HFFc6 (cell line): ENCODE measurements at regions not wholly inside any gene's neighbourhood (a gene's known extent, or its start where the extent isn't known, plus 50 kb on each side); places are given as distances from the start of the nearest gene placed in this dataset.
"Not testable (repeated sequence)": the region's sequence is repeated elsewhere in the genome, so short reads cannot be mapped to it uniquely, and the experiment has no call there.

ENCODE experiments used
- DNase-seq: peaks from one replicate; pipeline ENCODE4 v3.0.0-alpha.2; 2018
- H3K27ac Mint-ChIP-seq: 2 replicates; pipeline ENCODE4 v1.8.0; 2020; ENCODE audit warnings: mild to moderate bottlenecking, mixed read lengths
- H3K27me3 Mint-ChIP-seq: 2 replicates; pipeline ENCODE4 v1.8.0; 2021; ENCODE audit warnings: mild to moderate bottlenecking, moderate library complexity, mixed read lengths; ENCODE audit not compliant: insufficient read depth
- H3K36me3 Mint-ChIP-seq: 2 replicates; pipeline ENCODE4 v1.8.0; 2021; ENCODE audit warnings: low read depth, mixed read lengths
- H3K4me1 Mint-ChIP-seq: 2 replicates; pipeline ENCODE4 v1.8.0; 2020; ENCODE audit warnings: low read depth, mixed read lengths
- H3K4me3 Mint-ChIP-seq: 2 replicates; pipeline ENCODE4 v1.8.0; 2020; ENCODE audit warnings: mild to moderate bottlenecking, moderate library complexity, mixed read lengths
- H3K9me3 Mint-ChIP-seq: 2 replicates; pipeline ENCODE4 v1.8.0; 2020; ENCODE audit warnings: mild to moderate bottlenecking, mixed read lengths
- TF ChIP-seq, protein P1 (sequence below): fragments of 200-600 bp; sonication (generic); IDR thresholded peaks from 2 replicates; pipeline ENCODE4 v1.5.0; 2021; ENCODE audit warnings: antibody characterized with exemption, mild to moderate bottlenecking

DNA sequence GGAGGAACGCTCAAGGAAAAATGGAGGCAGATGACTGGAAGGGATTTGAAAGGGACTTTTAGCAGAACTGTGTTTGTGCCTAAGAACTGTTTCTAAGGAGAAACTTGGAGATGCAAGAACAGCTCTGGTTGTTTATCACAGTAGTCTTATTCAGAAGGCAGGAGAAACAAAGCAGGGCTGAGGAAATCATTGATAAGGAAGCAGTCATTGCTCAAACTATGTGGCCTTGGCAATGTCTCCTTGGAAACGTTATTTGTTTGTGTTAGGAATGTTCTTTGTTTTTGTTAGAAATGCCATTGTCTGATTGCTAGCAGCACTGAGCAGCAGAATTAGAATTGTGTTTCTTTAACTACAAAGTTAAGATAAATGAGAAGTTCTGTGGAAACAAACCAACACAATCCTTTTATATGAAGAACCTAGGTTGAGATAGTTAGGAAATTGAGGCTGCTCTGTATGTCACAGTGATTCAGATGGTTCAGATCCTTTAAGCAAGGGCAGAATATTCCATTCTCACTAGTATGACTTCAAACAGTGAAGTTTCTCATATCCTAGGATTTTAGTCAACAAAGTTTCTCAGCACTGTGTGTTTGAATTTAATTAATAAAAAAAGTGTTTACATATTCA is 1191.3 kb upstream of the IGFBP7 start:
- DNase-seq, result no peak
- Mint-ChIP-seq H3K4me1 (no peaks in the 10 kb centered on the region), H3K27ac (no peak overlapping the region), H3K9me3 (peaks cover 14% of the 10 kb centered on the region; the same call in 1 of the 2 replicates), H3K36me3 (no peaks in the 10 kb centered on the region), H3K27me3 (no peaks in the 10 kb centered on the region), H3K4me3 (no peak overlapping the region)
- TF ChIP-seq, protein P1, sequence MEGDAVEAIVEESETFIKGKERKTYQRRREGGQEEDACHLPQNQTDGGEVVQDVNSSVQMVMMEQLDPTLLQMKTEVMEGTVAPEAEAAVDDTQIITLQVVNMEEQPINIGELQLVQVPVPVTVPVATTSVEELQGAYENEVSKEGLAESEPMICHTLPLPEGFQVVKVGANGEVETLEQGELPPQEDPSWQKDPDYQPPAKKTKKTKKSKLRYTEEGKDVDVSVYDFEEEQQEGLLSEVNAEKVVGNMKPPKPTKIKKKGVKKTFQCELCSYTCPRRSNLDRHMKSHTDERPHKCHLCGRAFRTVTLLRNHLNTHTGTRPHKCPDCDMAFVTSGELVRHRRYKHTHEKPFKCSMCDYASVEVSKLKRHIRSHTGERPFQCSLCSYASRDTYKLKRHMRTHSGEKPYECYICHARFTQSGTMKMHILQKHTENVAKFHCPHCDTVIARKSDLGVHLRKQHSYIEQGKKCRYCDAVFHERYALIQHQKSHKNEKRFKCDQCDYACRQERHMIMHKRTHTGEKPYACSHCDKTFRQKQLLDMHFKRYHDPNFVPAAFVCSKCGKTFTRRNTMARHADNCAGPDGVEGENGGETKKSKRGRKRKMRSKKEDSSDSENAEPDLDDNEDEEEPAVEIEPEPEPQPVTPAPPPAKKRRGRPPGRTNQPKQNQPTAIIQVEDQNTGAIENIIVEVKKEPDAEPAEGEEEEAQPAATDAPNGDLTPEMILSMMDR, result no peak

DNA sequence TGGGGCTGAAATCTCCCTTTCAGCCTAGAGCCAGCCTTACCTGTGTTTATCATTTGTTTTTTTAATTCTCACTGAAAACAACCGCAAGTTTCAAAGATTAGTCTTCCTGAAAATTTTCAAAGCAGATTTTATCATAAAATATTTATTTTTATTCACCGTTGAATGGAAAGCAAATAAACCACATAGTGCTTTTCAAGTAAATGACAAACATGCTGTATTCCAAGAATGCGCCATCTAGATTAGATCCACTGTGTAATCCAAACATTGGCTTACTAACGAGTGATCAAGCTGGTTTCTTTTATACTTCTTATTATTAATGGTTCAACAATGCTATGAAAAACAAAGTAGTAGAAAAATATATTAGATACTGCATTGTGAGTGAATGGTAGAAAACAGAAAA is 1176.2 kb upstream of the IGFBP7 start:
- Mint-ChIP-seq H3K27ac (no peak overlapping the region), H3K4me3 (no peak overlapping the region), H3K36me3 (peaks cover 5% of the 10 kb centered on the region; the same call in 1 of the 2 replicates), H3K4me1 (no peaks in the 10 kb centered on the region), H3K9me3 (peaks cover 23% of the 10 kb centered on the region), H3K27me3 (no peaks in the 10 kb centered on the region)
- no peak for DNase-seq
- TF ChIP-seq, protein P1, result no peak

DNA sequence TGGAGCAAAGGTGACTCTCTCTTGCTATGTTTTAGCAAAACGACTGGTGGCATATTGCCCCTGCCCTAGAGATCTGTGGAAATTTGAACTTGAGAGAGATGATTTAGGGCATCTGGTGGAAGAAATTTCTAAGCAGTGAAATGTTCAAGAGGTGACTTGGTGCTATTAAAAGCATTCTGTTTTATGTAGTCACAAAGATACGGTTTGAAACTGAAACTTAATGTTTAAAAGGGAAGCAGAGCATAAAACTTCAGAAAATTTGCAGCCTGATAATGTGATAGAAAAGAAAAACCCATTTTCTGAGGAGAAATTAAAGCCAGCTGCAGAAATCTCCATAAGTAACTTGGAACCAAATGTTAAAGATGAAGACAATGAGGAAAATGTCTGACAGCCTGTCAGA is 1170.7 kb upstream of the IGFBP7 start:
- H3K9me3 Mint-ChIP-seq, result peaks cover 22% of the 10 kb centered on the region
- not testable (repeated sequence) for H3K36me3 Mint-ChIP-seq, H3K27ac Mint-ChIP-seq, H3K27me3 Mint-ChIP-seq, H3K4me3 Mint-ChIP-seq, H3K4me1 Mint-ChIP-seq, DNase-seq

DNA sequence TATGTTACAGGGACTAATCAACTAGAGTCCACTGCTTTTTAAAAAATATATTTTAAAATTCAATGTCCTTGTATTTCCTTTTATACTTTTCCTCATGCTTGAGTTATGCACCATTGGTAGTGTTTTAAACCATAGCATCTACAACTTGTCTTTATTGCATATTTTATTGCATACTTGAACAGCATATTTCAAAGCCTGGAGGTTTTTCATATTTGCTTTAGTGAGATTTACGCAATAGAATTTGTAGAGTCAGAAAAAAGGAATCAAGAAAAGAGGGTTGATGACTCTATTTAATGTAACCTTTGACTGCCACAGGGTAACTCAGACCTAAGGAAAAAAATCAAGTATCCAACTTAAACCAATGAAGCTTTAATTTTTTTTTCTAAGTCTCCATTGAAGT is 1165.7 kb upstream of the IGFBP7 start:
- Mint-ChIP-seq H3K27me3 (no peaks in the 10 kb centered on the region), H3K4me1 (no peaks in the 10 kb centered on the region), H3K27ac (no peak overlapping the region), H3K9me3 (peaks cover 31% of the 10 kb centered on the region), H3K36me3 (no peaks in the 10 kb centered on the region; the same call in 1 of the 2 replicates), H3K4me3 (no peak overlapping the region)
- TF ChIP-seq, protein P1, result no peak
- no peak for DNase-seq

DNA sequence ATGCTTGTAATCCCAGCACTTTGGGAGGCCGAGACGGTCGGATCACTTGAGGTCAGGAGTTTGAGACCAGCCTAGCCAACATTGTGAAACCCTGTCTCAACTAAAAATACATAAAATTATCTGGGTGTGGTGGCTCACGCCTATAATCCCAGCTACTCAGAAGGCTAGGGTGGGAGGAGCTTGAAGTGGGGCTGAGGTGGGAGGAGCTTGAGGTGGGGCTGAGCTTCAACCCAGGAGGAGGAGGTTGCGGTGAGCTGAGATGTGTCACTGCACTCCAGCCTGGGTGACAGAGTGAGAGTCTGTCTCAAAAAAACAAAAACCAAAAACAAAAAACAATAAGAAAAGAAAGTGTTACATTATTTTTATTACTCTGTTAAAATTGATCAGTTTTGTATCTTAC is 1164.4 kb upstream of the IGFBP7 start:
- Mint-ChIP-seq H3K36me3 (no peaks in the 10 kb centered on the region), H3K27me3 (no peaks in the 10 kb centered on the region; the same call in 1 of the 2 replicates), H3K27ac (no peak overlapping the region), H3K4me1 (no peaks in the 10 kb centered on the region), H3K4me3 (no peak overlapping the region), H3K9me3 (peaks cover 25% of the 10 kb centered on the region)
- TF ChIP-seq, protein P1, result no peak
- no peak for DNase-seq

DNA sequence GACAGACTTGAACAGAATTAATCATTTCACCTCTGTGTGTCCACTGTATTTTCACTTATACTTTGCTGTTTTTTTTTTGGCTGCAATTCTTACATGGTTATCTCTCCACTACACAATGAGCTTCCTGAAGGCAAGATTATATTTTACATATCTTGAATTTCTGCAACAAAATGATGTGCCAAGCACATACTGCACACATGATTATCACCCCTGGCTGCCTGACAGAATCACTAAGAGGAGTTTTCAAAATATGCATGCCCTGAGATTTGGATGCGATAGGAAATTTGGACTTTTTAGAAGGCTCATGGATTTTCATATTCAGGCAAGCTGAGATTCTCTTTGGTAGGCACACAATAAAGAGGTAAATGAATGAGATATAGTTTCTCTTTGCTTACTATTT is 1162.1 kb upstream of the IGFBP7 start:
- Mint-ChIP-seq H3K4me1 (no peaks in the 10 kb centered on the region), H3K27me3 (no peaks in the 10 kb centered on the region; the same call in 1 of the 2 replicates), H3K36me3 (no peaks in the 10 kb centered on the region), H3K9me3 (peaks cover 23% of the 10 kb centered on the region), H3K27ac (no peak overlapping the region), H3K4me3 (no peak overlapping the region)
- DNase-seq, result no peak
- TF ChIP-seq, protein P1, result no peak
